ENCODE measurements at regions not wholly inside any gene's neighbourhood (a gene's known extent, or its start where the extent isn't known, plus 50 kb on each side); places are given as distances from the start of the nearest gene placed in this dataset.
"Not testable (repeated sequence)": the region's sequence is repeated elsewhere in the genome, so short reads cannot be mapped to it uniquely, and the experiment has no call there.

- H3K27ac Mint-ChIP-seq, result peak overlapping the region in 1 of 3 donors; percentile 47
- no peaks in the 10 kb centered on the region for H3K4me1 Mint-ChIP-seq
- H3K4me3 Mint-ChIP-seq, result no peak overlapping the region
- H3K27me3 Mint-ChIP-seq, result no peaks in the 10 kb centered on the region
- H3K36me3 Mint-ChIP-seq, result peaks cover 2% of the 10 kb centered on the region
- no peaks in the 10 kb centered on the region for H3K9me3 Mint-ChIP-seq
Observed at GRCh38 chr3:34038131-34038530, 239.7 kb downstream of the PDCD6IP start.

- Mint-ChIP-seq H3K9me3 (no peaks in the 10 kb centered on the region), H3K36me3 (no peaks in the 10 kb centered on the region), H3K4me3 (no peak overlapping the region), H3K4me1 (no peaks in the 10 kb centered on the region), H3K27ac (peak overlapping the region in 1 of 3 donors; percentile 3), H3K27me3 (no peaks in the 10 kb centered on the region)
Observed at GRCh38 chr3:34046154-34046553, 247.7 kb downstream of the PDCD6IP start.

- Mint-ChIP-seq H3K27me3 (peaks cover 5% of the 10 kb centered on the region), H3K4me1 (peaks cover 5 to 11% (median 9%) of the 10 kb centered on the region in 3 donors), H3K27ac (no peak overlapping the region), H3K36me3 (no peaks in the 10 kb centered on the region), H3K4me3 (no peak overlapping the region), H3K9me3 (peaks cover 0 to 2% (median 0%) of the 10 kb centered on the region in 3 donors)
Observed at GRCh38 chr3:34053626-34054025, 255.2 kb downstream of the PDCD6IP start.

GRCh38 chr3:34056181-34056910, 257.9 kb downstream of the PDCD6IP start:
- Mint-ChIP-seq H3K4me3 (no peak overlapping the region), H3K27ac (peak overlapping the region in 1 of 3 donors; percentile 18), H3K4me1 (peaks cover 5 to 11% (median 11%) of the 10 kb centered on the region in 3 donors), H3K36me3 (no peaks in the 10 kb centered on the region), H3K9me3 (peaks cover 0 to 5% (median 3%) of the 10 kb centered on the region in 3 donors), H3K27me3 (peaks cover 9% of the 10 kb centered on the region)

GRCh38 chr3:34056951-34057390, 258.5 kb downstream of the PDCD6IP start:
- H3K27ac Mint-ChIP-seq, result no peak overlapping the region
- peaks cover 5 to 11% (median 11%) of the 10 kb centered on the region in 3 donors for H3K4me1 Mint-ChIP-seq
- no peak overlapping the region for H3K4me3 Mint-ChIP-seq
- no peaks in the 10 kb centered on the region for H3K36me3 Mint-ChIP-seq
- peaks cover 0 to 5% (median 3%) of the 10 kb centered on the region in 3 donors for H3K9me3 Mint-ChIP-seq
- H3K27me3 Mint-ChIP-seq, result peaks cover 9% of the 10 kb centered on the region

GRCh38 chr3:34060995-34061394, 262.6 kb downstream of the PDCD6IP start:
- not testable (repeated sequence) for H3K27me3 Mint-ChIP-seq, H3K36me3 Mint-ChIP-seq, H3K4me3 Mint-ChIP-seq, H3K9me3 Mint-ChIP-seq, H3K27ac Mint-ChIP-seq
- H3K4me1 Mint-ChIP-seq, result peaks cover 5 to 11% (median 11%) of the 10 kb centered on the region in 3 donors

- Mint-ChIP-seq H3K9me3 (peaks cover 0 to 3% (median 0%) of the 10 kb centered on the region in 3 donors), H3K36me3 (no peaks in the 10 kb centered on the region), H3K4me3 (no peak overlapping the region), H3K27ac (no peak overlapping the region), H3K27me3 (no peaks in the 10 kb centered on the region), H3K4me1 (no peaks in the 10 kb centered on the region)
Observed at GRCh38 chr3:34065901-34066300, 267.5 kb downstream of the PDCD6IP start.

- no peak overlapping the region for H3K4me3 Mint-ChIP-seq
- no peaks in the 10 kb centered on the region for H3K9me3 Mint-ChIP-seq
- H3K27ac Mint-ChIP-seq, result no peak overlapping the region
- H3K36me3 Mint-ChIP-seq, result no peaks in the 10 kb centered on the region
- H3K27me3 Mint-ChIP-seq, result no peaks in the 10 kb centered on the region
- no peaks in the 10 kb centered on the region for H3K4me1 Mint-ChIP-seq
Observed at GRCh38 chr3:34066328-34066727, 267.9 kb downstream of the PDCD6IP start.

GRCh38 chr3:34066999-34067398, 268.6 kb downstream of the PDCD6IP start:
- Mint-ChIP-seq H3K4me1 (no peaks in the 10 kb centered on the region), H3K36me3 (no peaks in the 10 kb centered on the region), H3K27me3 (no peaks in the 10 kb centered on the region), H3K4me3 (no peak overlapping the region), H3K27ac (no peak overlapping the region), H3K9me3 (no peaks in the 10 kb centered on the region)

- Mint-ChIP-seq H3K27me3 (no peaks in the 10 kb centered on the region), H3K36me3 (no peaks in the 10 kb centered on the region), H3K4me3 (no peak overlapping the region), H3K9me3 (no peaks in the 10 kb centered on the region), H3K4me1 (no peaks in the 10 kb centered on the region), H3K27ac (no peak overlapping the region)
Observed at GRCh38 chr3:34067536-34068051, 269.2 kb downstream of the PDCD6IP start.

- Mint-ChIP-seq H3K27ac (no peak overlapping the region), H3K9me3 (no peaks in the 10 kb centered on the region), H3K27me3 (no peaks in the 10 kb centered on the region), H3K4me3 (no peak overlapping the region), H3K36me3 (no peaks in the 10 kb centered on the region), H3K4me1 (peaks cover 0 to 7% (median 2%) of the 10 kb centered on the region in 3 donors)
Observed at GRCh38 chr3:34068505-34068904, 270.1 kb downstream of the PDCD6IP start.

- H3K36me3 Mint-ChIP-seq, result no peaks in the 10 kb centered on the region
- no peak overlapping the region for H3K4me3 Mint-ChIP-seq
- H3K9me3 Mint-ChIP-seq, result no peaks in the 10 kb centered on the region
- H3K4me1 Mint-ChIP-seq, result peaks cover 0 to 12% (median 2%) of the 10 kb centered on the region in 3 donors
- H3K27ac Mint-ChIP-seq, result no peak overlapping the region
- peaks cover under 1% of the 10 kb centered on the region for H3K27me3 Mint-ChIP-seq
Observed at GRCh38 chr3:34070831-34071585, 272.6 kb downstream of the PDCD6IP start.

- H3K27me3 Mint-ChIP-seq, result peaks cover 2% of the 10 kb centered on the region
- peaks cover 0 to 12% (median 5%) of the 10 kb centered on the region in 3 donors for H3K4me1 Mint-ChIP-seq
- H3K36me3 Mint-ChIP-seq, result no peaks in the 10 kb centered on the region
- H3K27ac Mint-ChIP-seq, result no peak overlapping the region
- no peaks in the 10 kb centered on the region for H3K9me3 Mint-ChIP-seq
- H3K4me3 Mint-ChIP-seq, result no peak overlapping the region
Observed at GRCh38 chr3:34072297-34072696, 273.9 kb downstream of the PDCD6IP start.

- Mint-ChIP-seq H3K36me3 (no peaks in the 10 kb centered on the region), H3K9me3 (no peaks in the 10 kb centered on the region), H3K4me1 (peaks cover 0 to 15% (median 5%) of the 10 kb centered on the region in 3 donors), H3K4me3 (no peak overlapping the region), H3K27ac (no peak overlapping the region), H3K27me3 (peaks cover 2% of the 10 kb centered on the region)
Observed at GRCh38 chr3:34073111-34073510, 274.7 kb downstream of the PDCD6IP start.

- Mint-ChIP-seq H3K9me3 (no peaks in the 10 kb centered on the region), H3K36me3 (no peaks in the 10 kb centered on the region), H3K27ac (no peak overlapping the region), H3K4me1 (peaks cover 0 to 19% (median 7%) of the 10 kb centered on the region in 3 donors), H3K27me3 (peaks cover 2% of the 10 kb centered on the region), H3K4me3 (no peak overlapping the region)
Observed at GRCh38 chr3:34073961-34074360, 275.5 kb downstream of the PDCD6IP start.

All from IgD-negative memory B cell (primary cell).